Esophagus squamous epithelium (tissue), 5 donors: ENCODE measurements at regions not wholly inside any gene's neighbourhood (a gene's known extent, or its start where the extent isn't known, plus 50 kb on each side); places are given as distances from the start of the nearest gene placed in this dataset.

Experiments used
- DNase-seq: peaks from one replicate; lab custom pipeline; 2025; lab: John Stamatoyannopoulos, UW
- H3K27ac ChIP-seq, 4 donors: fragments of 200-600 bp; sonication (generic); one replicate each; pipeline ENCODE4 v1.5.1; 2016 to 2019; ENCODE audit warnings: mild to moderate bottlenecking in 1 of 4
- H3K27me3 ChIP-seq, 4 donors: fragments of 200-600 bp; sonication (generic); 1 replicate in 3 of 4; 2 replicates in 1 of 4; pipeline versions ENCODE4 v1.5.1 to v1.6.0; 2017 to 2021; ENCODE audit warnings: antibody characterized with exemption in 1 of 4
- H3K36me3 ChIP-seq, 3 donors: fragments of 200-600 bp; sonication (generic); one replicate each; pipeline ENCODE4 v1.5.1; 2016 to 2019
- H3K4me1 ChIP-seq, 3 donors: fragments of 200-600 bp; sonication (generic); one replicate each; pipeline ENCODE4 v1.5.1; 2017 to 2019
- H3K4me3 ChIP-seq, 4 donors: fragments of 200-600 bp; sonication (generic); 1 replicate in 3 of 4; 2 replicates in 1 of 4; pipeline ENCODE4 v1.5.1; 2016 to 2019; ENCODE audit warnings: mild to moderate bottlenecking in 2 of 4, moderate library complexity in 1 of 4
- H3K9me3 ChIP-seq, 3 donors: fragments of 200-600 bp; sonication (generic); one replicate each; pipeline ENCODE4 v1.5.1; 2016 to 2019
- CTCF ChIP-seq, 6 experiments: fragments of 450-650 bp in 4 of 6; fragments of 200-600 bp in 2 of 6; sonication (generic) in 2 of 6; IDR thresholded peaks; one replicate each; pipeline ENCODE4 v1.5.1; 2016 to 2019; ENCODE audit warnings: antibody characterized with exemption in 6 of 6, mild to moderate bottlenecking in 4 of 6, moderate library complexity in 4 of 6
- POLR2A ChIP-seq, 4 donors: fragments of 450-650 bp; IDR thresholded peaks; one replicate each; pipeline ENCODE4 v1.6.1; 2017; ENCODE audit warnings: antibody characterized with exemption in 4 of 4, mild to moderate bottlenecking in 4 of 4, moderate library complexity in 3 of 4
- WGBS, 2 donors: methylation state at CpG; one replicate each; pipeline ENCODE4 v1.1.5; 2018; 5-methylcytosine and 5-hydroxymethylcytosine counted together
- intact Hi-C: fragments of 100-400 bp; cut with DNase I; formaldehyde crosslinking; loops from one replicate; pipeline ENCODE4 v1.15.0; 2022
- donor health status: DM: yes; HTN: yes; CAD: no.

GRCh38 chr9:119902611-119903010 is 533.4 kb upstream of the BRINP1 start:
- intact Hi-C loops = no loop called here
- no peak overlapping the region for H3K27ac ChIP-seq
- H3K4me1 ChIP-seq = no peaks in the 10 kb centered on the region
- TF ChIP-seq POLR2A (IDR thresholded peaks at IDR 0.05) = no peak
- TF ChIP-seq CTCF (IDR thresholded peaks at IDR 0.05) = no peak
- H3K4me3 ChIP-seq = no peak overlapping the region
- 54 to 55% methylated on average over 3 to 4 of the region's 4 CpGs for WGBS, 2 donors
- no peaks in the 10 kb centered on the region for H3K9me3 ChIP-seq
- no peaks in the 10 kb centered on the region for H3K27me3 ChIP-seq
- DNase-seq = no peak
- H3K36me3 ChIP-seq = no peaks in the 10 kb centered on the region

- H3K27me3 ChIP-seq = no peaks in the 10 kb centered on the region
- TF ChIP-seq POLR2A (IDR thresholded peaks at IDR 0.05) (no peak), CTCF (IDR thresholded peaks at IDR 0.05) (no peak)
- DNase-seq = no peak
Measured at GRCh38 chr9:119898316-119898715, 529.1 kb upstream of the BRINP1 start.

GRCh38 chr9:119884438-119884837 is 515.2 kb upstream of the BRINP1 start:
- Histone ChIP-seq H3K4me3 (no peak overlapping the region), H3K4me1 (no peaks in the 10 kb centered on the region), H3K36me3 (no peaks in the 10 kb centered on the region), H3K27me3 (no peaks in the 10 kb centered on the region), H3K27ac (no peak overlapping the region), H3K9me3 (no peaks in the 10 kb centered on the region)
- no peak for TF ChIP-seq CTCF (IDR thresholded peaks at IDR 0.05)
- no peak for TF ChIP-seq POLR2A (IDR thresholded peaks at IDR 0.05)
- 50 to 63% methylated on average over 2 of the region's 2 CpGs for WGBS, 2 donors
- intact Hi-C loops = no loop called here
- no peak for DNase-seq

More at GRCh38 chr9:119898316-119898715, 529.1 kb upstream of the BRINP1 start:
- Histone ChIP-seq H3K4me1 (no peaks in the 10 kb centered on the region), H3K4me3 (no peak overlapping the region), H3K27ac (no peak overlapping the region), H3K9me3 (no peaks in the 10 kb centered on the region), H3K36me3 (no peaks in the 10 kb centered on the region)
- intact Hi-C loops = no loop called here

GRCh38 chr9:119881898-119882297 is 512.7 kb upstream of the BRINP1 start:
- intact Hi-C loops = no loop called here
- H3K36me3 ChIP-seq = no peaks in the 10 kb centered on the region
- DNase-seq = no peak
- TF ChIP-seq CTCF (IDR thresholded peaks at IDR 0.05) = no peak
- TF ChIP-seq POLR2A (IDR thresholded peaks at IDR 0.05) = no peak
- no peaks in the 10 kb centered on the region for H3K27me3 ChIP-seq
- no peak overlapping the region for H3K4me3 ChIP-seq
- no peaks in the 10 kb centered on the region for H3K9me3 ChIP-seq
- no peaks in the 10 kb centered on the region for H3K4me1 ChIP-seq
- 68 to 70% methylated on average over 6 of the region's 6 CpGs for WGBS, 2 donors
- no peak overlapping the region for H3K27ac ChIP-seq

GRCh38 chr9:119880361-119880760 is 511.1 kb upstream of the BRINP1 start:
- H3K9me3 ChIP-seq = no peaks in the 10 kb centered on the region
- TF ChIP-seq POLR2A (IDR thresholded peaks at IDR 0.05) (no peak), CTCF (IDR thresholded peaks at IDR 0.05) (no peak)
- intact Hi-C loops = no loop called here
- no peak overlapping the region for H3K4me3 ChIP-seq
- no peaks in the 10 kb centered on the region for H3K36me3 ChIP-seq
- no peaks in the 10 kb centered on the region for H3K27me3 ChIP-seq
- H3K27ac ChIP-seq = no peak overlapping the region
- DNase-seq = no peak
- no peaks in the 10 kb centered on the region for H3K4me1 ChIP-seq
- 53 to 70% methylated on average over 3 of the region's 3 CpGs for WGBS, 2 donors
